IMR-90 (cell line): ENCODE measurements at regions not wholly inside any gene's neighbourhood (a gene's known extent, or its start where the extent isn't known, plus 50 kb on each side); places are given as distances from the start of the nearest gene placed in this dataset.

ENCODE experiments used
- ATAC-seq: fragments of 200-7000 bp; cut with Tn5 transposase; 2 replicates; pipeline ENCODE4 v1.9.1; 2020; ENCODE audit warnings: low read depth, mild to moderate bottlenecking, moderate library complexity
- BruUV-seq: library from RNA; stranded (reverse); fragments of 400-500 nt; replicated peaks from 2 replicates; lab custom pipeline; 2021; lab: Mats Ljungman, UMichigan
- CTCF ChIA-PET: fragments of 300-600 bp; formaldehyde crosslinking; extraction: SDS; loops from one replicate; lab custom pipeline; 2021; ENCODE audit warnings: antibody characterized with exemption; lab: Yijun Ruan, JAX
- POLR2A ChIA-PET: fragments of 300-600 bp; sonication (Branson Sonifier 250); formaldehyde crosslinking; loops from one replicate; lab custom pipeline; 2022; ENCODE audit warnings: antibody characterized with exemption; ENCODE audit not compliant: unreplicated experiment; lab: Charles Lee
- DNase-seq: peaks from one replicate; pipeline ENCODE4 v3.0.0; 2013
- H2AFZ ChIP-seq: replicated peaks from 2 replicates; pipeline ENCODE3; 2013; ENCODE audit warnings: low read length, mild to moderate bottlenecking; ENCODE audit not compliant: poor library complexity
- H2AK5ac ChIP-seq: 2 replicates; pipeline ENCODE4 v1.6.1; 2013; ENCODE audit warnings: low read depth, low read length, inconsistent platforms
- H2AK9ac ChIP-seq: replicated peaks from 2 replicates; pipeline ENCODE3; 2013; ENCODE audit warnings: mild to moderate bottlenecking, low read depth, low read length, moderate library complexity; ENCODE audit not compliant: poor library complexity
- H2BK120ac ChIP-seq: 2 replicates; pipeline ENCODE4 v1.6.1; 2013; ENCODE audit warnings: low read depth, low read length, inconsistent platforms
- H2BK15ac ChIP-seq: 3 replicates; pipeline ENCODE4 v1.6.1; 2013; ENCODE audit warnings: low read depth, low read length, inconsistent platforms
- H2BK20ac ChIP-seq: 2 replicates; pipeline ENCODE4 v1.6.1; 2013; ENCODE audit warnings: low read depth, mild to moderate bottlenecking, inconsistent platforms, low read length, moderate library complexity
- H2BK5ac ChIP-seq: 2 replicates; pipeline ENCODE4 v1.6.1; 2013; ENCODE audit warnings: mild to moderate bottlenecking, low read depth, low read length, inconsistent platforms; ENCODE audit not compliant: poor library complexity, severe bottlenecking
- H3K14ac ChIP-seq: replicated peaks from 2 replicates; pipeline ENCODE4 v1.6.1; 2013; ENCODE audit warnings: low read depth, low read length, inconsistent platforms
- H3K18ac ChIP-seq: 2 replicates; pipeline ENCODE4 v1.6.1; 2013; ENCODE audit warnings: low read depth, low read length, control low read depth
- H3K23ac ChIP-seq: 2 replicates; pipeline ENCODE4 v1.6.1; 2013; ENCODE audit warnings: low read depth, low read length, inconsistent platforms
- H3K27ac ChIP-seq: 2 replicates; pipeline ENCODE4 v1.5.1; 2013; ENCODE audit warnings: mild to moderate bottlenecking, control low read depth, low read length; ENCODE audit not compliant: insufficient read depth
- H3K27me3 ChIP-seq: 2 replicates; pipeline ENCODE4 v1.6.1; 2013; ENCODE audit warnings: low read length; ENCODE audit not compliant: control insufficient read depth, insufficient read depth
- H3K36me3 ChIP-seq: 2 replicates; pipeline ENCODE4 v1.6.1; 2013; ENCODE audit warnings: low read length, mixed read lengths; ENCODE audit not compliant: control insufficient read depth, insufficient read depth
- H3K4ac ChIP-seq: 2 replicates; pipeline ENCODE4 v1.6.1; 2013; ENCODE audit warnings: low read depth, low read length, inconsistent platforms
- H3K4me1 ChIP-seq: 2 replicates; pipeline ENCODE4 v1.6.1; 2013; ENCODE audit warnings: low read length, mixed read lengths; ENCODE audit not compliant: control insufficient read depth, insufficient read depth
- H3K4me2 ChIP-seq: 2 replicates; pipeline ENCODE4 v1.6.1; 2013; ENCODE audit warnings: low read depth, mild to moderate bottlenecking, control low read depth, low read length, moderate library complexity
- H3K4me3 ChIP-seq: 2 replicates; pipeline ENCODE4 v1.5.1; 2013; ENCODE audit warnings: low read depth, mild to moderate bottlenecking, control low read depth, low read length, moderate library complexity; ENCODE audit not compliant: insufficient read depth
- H3K56ac ChIP-seq: 2 replicates; pipeline ENCODE4 v1.6.1; 2013; ENCODE audit warnings: low read length, inconsistent platforms; ENCODE audit not compliant: insufficient read depth; ENCODE audit errors: extremely low read depth
- H3K79me1 ChIP-seq, 2 experiments: 2 replicates each; pipeline ENCODE4 v1.6.1; 2013; ENCODE audit warnings: low read length in 2 of 2, inconsistent platforms in 1 of 2, low read depth in 1 of 2
- H3K9ac ChIP-seq: 2 replicates; pipeline ENCODE4 v1.6.1; 2013; ENCODE audit warnings: low read depth, low read length, control low read depth
- H3K9me1 ChIP-seq: 2 replicates; pipeline ENCODE4 v1.6.1; 2013; ENCODE audit warnings: low read length, inconsistent platforms; ENCODE audit not compliant: insufficient read depth
- H3K9me3 ChIP-seq: 2 replicates; pipeline ENCODE4 v1.6.1; 2013; ENCODE audit warnings: low read length; ENCODE audit not compliant: control insufficient read depth, insufficient read depth
- H4K20me1 ChIP-seq: 2 replicates; pipeline ENCODE4 v1.6.1; 2013; ENCODE audit warnings: low read length, inconsistent platforms; ENCODE audit not compliant: insufficient read depth
- H4K5ac ChIP-seq: 2 replicates; pipeline ENCODE4 v1.6.1; 2013; ENCODE audit warnings: mild to moderate bottlenecking, low read depth, low read length, control low read depth
- H4K8ac ChIP-seq, 2 experiments: 2 replicates each; pipeline ENCODE4 v1.6.1; 2013; ENCODE audit warnings: low read depth in 2 of 2, low read length in 2 of 2, control low read depth in 1 of 2, inconsistent platforms in 1 of 2
- H4K91ac ChIP-seq: 2 replicates; pipeline ENCODE4 v1.6.1; 2013; ENCODE audit warnings: low read depth, low read length, inconsistent platforms; ENCODE audit not compliant: insufficient read depth
- RFX5 ChIP-seq: IDR thresholded peaks from 2 replicates; pipeline ENCODE4 v1.8.0; 2012; ENCODE audit warnings: low read depth, mild to moderate bottlenecking, low read length, moderate library complexity
- WGBS, 2 experiments: methylation state at CpG; one replicate each; pipeline versions ENCODE4 v1.1.5 to v1.1.7; 2013; ENCODE audit warnings: missing lambda C conversion rate in 2 of 2; ENCODE audit not compliant: insufficient read length in 1 of 2; ENCODE audit errors: extremely low coverage in 2 of 2; 5-methylcytosine and 5-hydroxymethylcytosine counted together
- dilution Hi-C: fragments of 300-500 bp; cut with HindIII; formaldehyde crosslinking; loops from one replicate; pipeline ENCODE4 v1.14.3; 2018; ENCODE audit warnings: low sequenced_read_pairs; ENCODE audit not compliant: unreplicated experiment
- in situ Hi-C: fragments of 300-500 bp; cut with MboI; formaldehyde crosslinking; loops from 3 replicates; pipeline ENCODE4 v1.14.3; 2019; ENCODE audit warnings: low sequenced_read_pairs, inconsistent platforms, mixed read lengths
- intact Hi-C: fragments of 100-400 bp; cut with micrococcal nuclease; formaldehyde crosslinking; loops from 2 replicates; pipeline ENCODE4 v1.10.0; 2022

- intact Hi-C loops, result no loop called here
- H3K4ac ChIP-seq, result no peak overlapping the region
- dilution Hi-C loops, result no loop called here
Measured at GRCh38 chr5:74289238-74289637, 351.3 kb downstream of the ENC1 start.

More at GRCh38 chr5:74289238-74289637, 351.3 kb downstream of the ENC1 start:
- no peak overlapping the region for H2BK20ac ChIP-seq
- H2BK5ac ChIP-seq, result no peak overlapping the region
- no peak for DNase-seq
- peaks cover 10% of the 10 kb centered on the region for H3K27me3 ChIP-seq
- no peaks in the 10 kb centered on the region for H3K9me1 ChIP-seq
- no peak overlapping the region for H3K27ac ChIP-seq
- H4K5ac ChIP-seq, result no peak overlapping the region
- no peaks in the 10 kb centered on the region for H3K79me1 ChIP-seq
- no peak overlapping the region for H4K8ac ChIP-seq
- no peak overlapping the region for H3K4me3 ChIP-seq
- no peaks in the 10 kb centered on the region for H3K9me3 ChIP-seq
- H3K14ac ChIP-seq, result no peak overlapping the region
- no peak overlapping the region for H2AFZ ChIP-seq
- no peak overlapping the region for H3K18ac ChIP-seq
- H2BK120ac ChIP-seq, result no peak overlapping the region
- no TSS peak for BruUV-seq
- no peak overlapping the region for H3K9ac ChIP-seq
- H2AK9ac ChIP-seq, result no peak overlapping the region
- H2BK15ac ChIP-seq, result no peak overlapping the region
- in situ Hi-C loops, result no loop called here
- no peak overlapping the region for H3K56ac ChIP-seq
- no CpG with 5 or more reads among the region's 4 CpGs for WGBS, 2 experiments
- no peak for ATAC-seq
- no peaks in the 10 kb centered on the region for H4K20me1 ChIP-seq
- CTCF ChIA-PET, result no interaction called here
- no peak overlapping the region for H3K23ac ChIP-seq
- no peak overlapping the region for H4K91ac ChIP-seq
- no peak overlapping the region for H3K4me2 ChIP-seq
- no peak overlapping the region for H2AK5ac ChIP-seq
- TF ChIP-seq RFX5, result no peak
- POLR2A ChIA-PET, result no interaction called here
- H3K36me3 ChIP-seq, result no peaks in the 10 kb centered on the region
- no peaks in the 10 kb centered on the region; the same call in 1 of the 2 replicates for H3K4me1 ChIP-seq
